GM12878 (cell line): ENCODE measurements at regions not wholly inside any gene's neighbourhood (a gene's known extent, or its start where the extent isn't known, plus 50 kb on each side); places are given as distances from the start of the nearest gene placed in this dataset.

Experiments used
- EP300 ChIP-seq, 2 experiments: fragments of 150-350 bp in 1 of 2; IDR thresholded peaks; 2 replicates each; pipeline ENCODE4 v1.6.1; 2011 to 2012; ENCODE audit warnings: low read depth in 2 of 2, low read length in 2 of 2, borderline replicate concordance in 1 of 2, improper control_type of control experiment in 1 of 2, inconsistent platforms in 1 of 2; ENCODE audit not compliant: control insufficient read depth in 1 of 2
- RAD21 ChIP-seq: IDR thresholded peaks from 2 replicates; pipeline ENCODE4 v1.6.1; 2011; ENCODE audit warnings: mild to moderate bottlenecking, low read depth, low read length, moderate library complexity; ENCODE audit not compliant: insufficient read depth
- TCF7 ChIP-seq: IDR thresholded peaks from 2 replicates; pipeline ENCODE4 v1.6.1; 2014; ENCODE audit warnings: antibody characterized with exemption, borderline replicate concordance
- TF ChIP-seq, protein P1 (sequence below), 3 experiments: IDR thresholded peaks in 2 of 3; conservative IDR thresholded peaks in 1 of 3; 2 replicates each; pipeline ENCODE4 v1.5.1; 2011; ENCODE audit warnings: low read depth in 3 of 3, low read length in 3 of 3, mild to moderate bottlenecking in 3 of 3, control low read depth in 2 of 3, moderate library complexity in 2 of 3, inconsistent platforms in 1 of 3, mixed read lengths in 1 of 3; ENCODE audit not compliant: control insufficient read depth in 2 of 3, insufficient read depth in 1 of 3; ENCODE audit errors: extremely low read depth in 1 of 3

DNA sequence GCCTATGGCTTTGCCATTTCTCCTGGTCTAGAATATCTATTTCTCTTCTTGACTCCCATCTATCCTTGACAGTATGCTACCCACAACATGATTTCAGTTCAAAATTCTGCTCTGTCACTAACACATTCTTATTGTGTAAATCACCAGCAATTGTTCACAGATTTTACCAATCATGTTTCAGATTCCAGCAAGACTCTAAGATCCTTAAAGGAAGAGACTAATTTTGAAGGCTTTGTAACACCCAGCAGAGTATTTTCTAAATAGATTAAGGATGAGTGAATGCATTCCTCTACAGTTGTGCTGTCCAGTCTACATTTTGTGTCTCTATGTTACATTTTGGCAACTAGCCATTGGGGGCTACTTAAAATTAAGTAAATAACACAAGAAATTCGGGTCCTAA is 921.5 kb downstream of the NLGN4Y start:
- TF ChIP-seq TCF7 (no peak), RAD21 (no peak), EP300 (IDR thresholded peaks at IDR 0.05; ENCODE audit: borderline replicate concordance in 1 of 2, control insufficient read depth in 1 of 2, low read depth in 2 of 2, low read length in 2 of 2) (no peak)
- TF ChIP-seq, protein P1, sequence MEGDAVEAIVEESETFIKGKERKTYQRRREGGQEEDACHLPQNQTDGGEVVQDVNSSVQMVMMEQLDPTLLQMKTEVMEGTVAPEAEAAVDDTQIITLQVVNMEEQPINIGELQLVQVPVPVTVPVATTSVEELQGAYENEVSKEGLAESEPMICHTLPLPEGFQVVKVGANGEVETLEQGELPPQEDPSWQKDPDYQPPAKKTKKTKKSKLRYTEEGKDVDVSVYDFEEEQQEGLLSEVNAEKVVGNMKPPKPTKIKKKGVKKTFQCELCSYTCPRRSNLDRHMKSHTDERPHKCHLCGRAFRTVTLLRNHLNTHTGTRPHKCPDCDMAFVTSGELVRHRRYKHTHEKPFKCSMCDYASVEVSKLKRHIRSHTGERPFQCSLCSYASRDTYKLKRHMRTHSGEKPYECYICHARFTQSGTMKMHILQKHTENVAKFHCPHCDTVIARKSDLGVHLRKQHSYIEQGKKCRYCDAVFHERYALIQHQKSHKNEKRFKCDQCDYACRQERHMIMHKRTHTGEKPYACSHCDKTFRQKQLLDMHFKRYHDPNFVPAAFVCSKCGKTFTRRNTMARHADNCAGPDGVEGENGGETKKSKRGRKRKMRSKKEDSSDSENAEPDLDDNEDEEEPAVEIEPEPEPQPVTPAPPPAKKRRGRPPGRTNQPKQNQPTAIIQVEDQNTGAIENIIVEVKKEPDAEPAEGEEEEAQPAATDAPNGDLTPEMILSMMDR (IDR thresholded peaks at IDR 0.05 in 2 of 3, conservative IDR thresholded peaks at IDR 0.05 in 1 of 3; ENCODE audit: control insufficient read depth in 2 of 3, extremely low read depth in 1 of 3, insufficient read depth in 1 of 3, low read depth in 3 of 3, low read length in 3 of 3): no peak
